ENCODE measurements at regions not wholly inside any gene's neighbourhood (a gene's known extent, or its start where the extent isn't known, plus 50 kb on each side); places are given as distances from the start of the nearest gene placed in this dataset.

GRCh38 chr1:83775977-83776603 is 222.8 kb downstream of the TTLL7 start:
- H3K4me3 ChIP-seq (ENCODE audit: low read depth, low read length) = no peak overlapping the region
- no peak for DNase-seq (ENCODE audit: low read depth)
- TF ChIP-seq, protein P1, sequence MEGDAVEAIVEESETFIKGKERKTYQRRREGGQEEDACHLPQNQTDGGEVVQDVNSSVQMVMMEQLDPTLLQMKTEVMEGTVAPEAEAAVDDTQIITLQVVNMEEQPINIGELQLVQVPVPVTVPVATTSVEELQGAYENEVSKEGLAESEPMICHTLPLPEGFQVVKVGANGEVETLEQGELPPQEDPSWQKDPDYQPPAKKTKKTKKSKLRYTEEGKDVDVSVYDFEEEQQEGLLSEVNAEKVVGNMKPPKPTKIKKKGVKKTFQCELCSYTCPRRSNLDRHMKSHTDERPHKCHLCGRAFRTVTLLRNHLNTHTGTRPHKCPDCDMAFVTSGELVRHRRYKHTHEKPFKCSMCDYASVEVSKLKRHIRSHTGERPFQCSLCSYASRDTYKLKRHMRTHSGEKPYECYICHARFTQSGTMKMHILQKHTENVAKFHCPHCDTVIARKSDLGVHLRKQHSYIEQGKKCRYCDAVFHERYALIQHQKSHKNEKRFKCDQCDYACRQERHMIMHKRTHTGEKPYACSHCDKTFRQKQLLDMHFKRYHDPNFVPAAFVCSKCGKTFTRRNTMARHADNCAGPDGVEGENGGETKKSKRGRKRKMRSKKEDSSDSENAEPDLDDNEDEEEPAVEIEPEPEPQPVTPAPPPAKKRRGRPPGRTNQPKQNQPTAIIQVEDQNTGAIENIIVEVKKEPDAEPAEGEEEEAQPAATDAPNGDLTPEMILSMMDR (conservative IDR thresholded peaks at IDR 0.05; ENCODE audit: low read depth, low read length) = no peak

- TF ChIP-seq, protein P1 (conservative IDR thresholded peaks at IDR 0.05; ENCODE audit: low read depth, low read length) = no peak
- no peak overlapping the region for H3K4me3 ChIP-seq (ENCODE audit: low read depth, low read length)
- no peak for DNase-seq (ENCODE audit: low read depth)
Observed at GRCh38 chr1:83773059-83773458, 225.9 kb downstream of the TTLL7 start.

- TF ChIP-seq, protein P1 (conservative IDR thresholded peaks at IDR 0.05; ENCODE audit: low read depth, low read length) = no peak
- no peak overlapping the region for H3K4me3 ChIP-seq (ENCODE audit: low read depth, low read length)
- no peak for DNase-seq (ENCODE audit: low read depth)
Observed at GRCh38 chr1:83770319-83770661, 228.6 kb downstream of the TTLL7 start.

- no peak overlapping the region for H3K4me3 ChIP-seq (ENCODE audit: low read depth, low read length)
- TF ChIP-seq, protein P1 (conservative IDR thresholded peaks at IDR 0.05; ENCODE audit: low read depth, low read length) = no peak
- no peak for DNase-seq (ENCODE audit: low read depth)
Observed at GRCh38 chr1:83769594-83770318, 229.2 kb downstream of the TTLL7 start.

DNA sequence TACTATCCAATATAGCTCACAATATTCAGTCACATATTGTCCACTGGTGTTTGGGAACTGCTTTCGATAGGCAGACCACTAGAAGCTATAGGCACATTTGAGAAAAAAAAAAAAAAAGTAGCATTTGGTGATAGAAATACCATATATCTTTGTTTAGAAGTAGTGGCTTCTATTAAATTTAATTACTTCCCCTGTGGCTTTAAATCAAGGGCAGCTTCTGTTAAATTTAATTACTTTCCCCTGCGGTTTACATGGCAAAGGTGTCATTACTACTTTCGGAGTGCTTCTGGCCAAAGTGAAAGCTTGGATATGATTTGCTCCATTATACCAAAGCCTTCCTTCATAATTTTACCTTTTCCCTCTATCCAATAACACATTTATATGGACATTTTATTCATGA is 229.9 kb downstream of the TTLL7 start:
- TF ChIP-seq, protein P1 (conservative IDR thresholded peaks at IDR 0.05; ENCODE audit: low read depth, low read length) = no peak
- no peak for DNase-seq (ENCODE audit: low read depth)
- H3K4me3 ChIP-seq (ENCODE audit: low read depth, low read length) = no peak overlapping the region

DNA sequence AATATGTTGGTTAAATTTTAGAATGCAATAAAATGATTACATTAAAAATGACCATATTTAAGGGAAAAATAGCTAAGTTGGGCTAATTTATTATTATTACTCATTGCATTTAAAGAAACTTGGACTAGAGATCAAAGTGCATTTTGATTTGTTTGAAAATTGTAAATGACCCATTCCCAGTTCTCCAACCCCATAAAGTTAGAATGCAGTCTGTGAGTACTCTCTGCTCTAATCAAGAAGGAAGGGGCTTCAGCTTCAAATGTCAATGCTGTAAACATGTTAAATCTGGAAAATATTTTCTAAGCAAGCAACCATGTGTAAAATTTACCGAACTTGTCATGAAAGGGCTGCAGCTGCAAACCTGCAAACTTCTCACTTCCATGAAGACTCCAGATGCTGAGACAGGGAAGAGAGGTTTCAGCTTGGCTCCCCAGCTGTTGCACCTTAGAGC is 232.7 kb downstream of the TTLL7 start:
- H3K4me3 ChIP-seq (ENCODE audit: low read depth, low read length) = no peak overlapping the region
- TF ChIP-seq, protein P1 (conservative IDR thresholded peaks at IDR 0.05; ENCODE audit: low read depth, low read length) = no peak
- DNase-seq (ENCODE audit: low read depth) = no peak

DNA sequence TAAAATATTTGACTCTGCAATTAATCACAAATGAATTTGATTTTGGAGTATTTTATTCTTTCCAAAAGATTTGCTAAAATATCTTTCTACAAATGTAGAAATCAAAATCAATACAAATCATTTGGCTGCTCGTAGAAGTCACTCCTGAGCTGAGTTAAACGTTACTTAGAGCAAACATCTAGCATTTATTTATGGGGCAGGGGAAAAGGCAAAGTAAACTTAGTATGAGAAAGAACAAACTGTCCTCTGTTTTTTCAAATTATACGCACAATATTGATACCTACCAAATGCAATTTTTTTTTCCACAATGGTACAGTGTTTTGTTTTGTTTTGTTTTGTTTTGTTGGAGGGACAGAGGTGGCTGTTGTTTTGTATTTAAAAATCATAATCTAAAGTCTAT is 233.8 kb downstream of the TTLL7 start:
- no peak overlapping the region for H3K4me3 ChIP-seq (ENCODE audit: low read depth, low read length)
- DNase-seq (ENCODE audit: low read depth) = no peak
- TF ChIP-seq, protein P1 (conservative IDR thresholded peaks at IDR 0.05; ENCODE audit: low read depth, low read length) = no peak
